Natural killer cell treated with Interleukin-12 subunit alpha and Interleukin-12 subunit beta and Interleukin-15 and Interleukin-18, amount 100 ng/mL, for 72 hours (primary cell): ENCODE measurements at regions not wholly inside any gene's neighbourhood (a gene's known extent, or its start where the extent isn't known, plus 50 kb on each side); places are given as distances from the start of the nearest gene placed in this dataset.

Experiments used
- ATAC-seq, 2 donors: fragments of 150-1000 bp; cut with Tn5 transposase in 1 of 2; sonication (Bioruptor Pico), chemical (Tn5 transposase) in 1 of 2; 2 replicates each; pipeline ENCODE4 v1.10.0; 2021
- DNase-seq: peaks from one replicate; pipeline ENCODE4 v3.0.0; 2022; ENCODE audit warnings: low spot score
- H3K27ac Mint-ChIP-seq, 2 donors: 1 replicate in 1 of 2; 2 replicates in 1 of 2; pipeline ENCODE4 v1.8.0; 2022; ENCODE audit warnings: mixed read lengths in 2 of 2, mild to moderate bottlenecking in 1 of 2, moderate library complexity in 1 of 2
- H3K27me3 Mint-ChIP-seq, 2 donors: 1 replicate in 1 of 2; 2 replicates in 1 of 2; pipeline ENCODE4 v1.8.0; 2022; ENCODE audit warnings: mixed read lengths in 2 of 2
- H3K36me3 Mint-ChIP-seq: one replicate; pipeline ENCODE4 v1.8.0; 2022; ENCODE audit warnings: mixed read lengths
- H3K4me1 Mint-ChIP-seq, 2 donors: 1 replicate in 1 of 2; 2 replicates in 1 of 2; pipeline ENCODE4 v1.8.0; 2022; ENCODE audit warnings: low read depth in 2 of 2, mixed read lengths in 2 of 2, mild to moderate bottlenecking in 1 of 2
- H3K4me3 Mint-ChIP-seq: one replicate; pipeline ENCODE4 v1.8.0; 2022; ENCODE audit warnings: mixed read lengths
- H3K9me3 Mint-ChIP-seq: 2 replicates; pipeline ENCODE4 v1.8.0; 2022; ENCODE audit warnings: mixed read lengths

GRCh38 chr18:32553640-32554365, 83.1 kb upstream of the GAREM1 start:
- Mint-ChIP-seq H3K27ac (no peak overlapping the region), H3K27me3 (peaks cover 8 to 16% of the 10 kb centered on the region in 2 donors)
- ATAC-seq, result no peak

GRCh38 chr18:32553174-32553573, 82.5 kb upstream of the GAREM1 start:
- H3K9me3 Mint-ChIP-seq, result no peaks in the 10 kb centered on the region
- no peak for ATAC-seq
- no peak overlapping the region for H3K4me3 Mint-ChIP-seq
- no peaks in the 10 kb centered on the region for H3K36me3 Mint-ChIP-seq
- no peak overlapping the region for H3K27ac Mint-ChIP-seq
- H3K4me1 Mint-ChIP-seq, result no peaks in the 10 kb centered on the region
- no peak for DNase-seq
- peaks cover 10 to 20% of the 10 kb centered on the region in 2 donors for H3K27me3 Mint-ChIP-seq

More at GRCh38 chr18:32553640-32554365, 83.1 kb upstream of the GAREM1 start:
- no peaks in the 10 kb centered on the region for H3K9me3 Mint-ChIP-seq
- no peaks in the 10 kb centered on the region for H3K36me3 Mint-ChIP-seq
- no peak overlapping the region for H3K4me3 Mint-ChIP-seq
- H3K4me1 Mint-ChIP-seq, result no peaks in the 10 kb centered on the region
- no peak for DNase-seq

GRCh38 chr18:32552421-32553030, 81.8 kb upstream of the GAREM1 start:
- H3K36me3 Mint-ChIP-seq, result no peaks in the 10 kb centered on the region

GRCh38 chr18:32550963-32551362, 80.3 kb upstream of the GAREM1 start:
- no peaks in the 10 kb centered on the region for H3K4me1 Mint-ChIP-seq
- H3K9me3 Mint-ChIP-seq, result no peaks in the 10 kb centered on the region
- no peak overlapping the region for H3K27ac Mint-ChIP-seq
- H3K4me3 Mint-ChIP-seq, result no peak overlapping the region
- DNase-seq (no peak), ATAC-seq (no peak)
- H3K27me3 Mint-ChIP-seq, result peaks cover 7 to 23% of the 10 kb centered on the region in 2 donors
- H3K36me3 Mint-ChIP-seq, result no peaks in the 10 kb centered on the region

More at GRCh38 chr18:32552421-32553030, 81.8 kb upstream of the GAREM1 start:
- Mint-ChIP-seq H3K27ac (no peak overlapping the region), H3K4me1 (no peaks in the 10 kb centered on the region), H3K27me3 (peaks cover 10 to 23% of the 10 kb centered on the region in 2 donors), H3K4me3 (no peak overlapping the region), H3K9me3 (no peaks in the 10 kb centered on the region)
- ATAC-seq (peak; percentile 62 to 73), DNase-seq (no peak)

- DNase-seq, result no peak
- H3K27me3 Mint-ChIP-seq, result peaks cover 8 to 29% of the 10 kb centered on the region in 2 donors
- H3K27ac Mint-ChIP-seq, result no peak overlapping the region
- no peaks in the 10 kb centered on the region for H3K4me1 Mint-ChIP-seq
- ATAC-seq, result peak in 1 of 2 donors; percentile 43
- no peaks in the 10 kb centered on the region for H3K9me3 Mint-ChIP-seq
- H3K36me3 Mint-ChIP-seq, result no peaks in the 10 kb centered on the region
- no peak overlapping the region for H3K4me3 Mint-ChIP-seq
Observed at GRCh38 chr18:32549248-32550110, 78.8 kb upstream of the GAREM1 start.

- Mint-ChIP-seq H3K27ac (no peak overlapping the region), H3K4me1 (no peaks in the 10 kb centered on the region), H3K27me3 (peaks cover 8 to 24% of the 10 kb centered on the region in 2 donors), H3K4me3 (no peak overlapping the region), H3K36me3 (no peaks in the 10 kb centered on the region), H3K9me3 (no peaks in the 10 kb centered on the region)
- ATAC-seq (no peak), DNase-seq (no peak)
Observed at GRCh38 chr18:32548688-32549087, 78.0 kb upstream of the GAREM1 start.

- no peaks in the 10 kb centered on the region for H3K4me1 Mint-ChIP-seq
- DNase-seq (no peak), ATAC-seq (no peak)
- no peaks in the 10 kb centered on the region for H3K36me3 Mint-ChIP-seq
- no peak overlapping the region for H3K27ac Mint-ChIP-seq
- no peak overlapping the region for H3K4me3 Mint-ChIP-seq
- H3K27me3 Mint-ChIP-seq, result peaks cover 11 to 31% of the 10 kb centered on the region in 2 donors
- no peaks in the 10 kb centered on the region for H3K9me3 Mint-ChIP-seq
Observed at GRCh38 chr18:32545631-32546030, 74.9 kb upstream of the GAREM1 start.

GRCh38 chr18:32544088-32544487, 73.4 kb upstream of the GAREM1 start:
- H3K9me3 Mint-ChIP-seq, result no peaks in the 10 kb centered on the region
- H3K36me3 Mint-ChIP-seq, result no peaks in the 10 kb centered on the region
- DNase-seq, result no peak
- H3K4me1 Mint-ChIP-seq, result no peaks in the 10 kb centered on the region
- no peak overlapping the region for H3K4me3 Mint-ChIP-seq
- peaks cover 13 to 31% of the 10 kb centered on the region in 2 donors for H3K27me3 Mint-ChIP-seq
- no peak for ATAC-seq
- no peak overlapping the region for H3K27ac Mint-ChIP-seq

- no peaks in the 10 kb centered on the region for H3K9me3 Mint-ChIP-seq
- H3K4me3 Mint-ChIP-seq, result no peak overlapping the region
- peaks cover 11 to 23% of the 10 kb centered on the region in 2 donors for H3K27me3 Mint-ChIP-seq
- H3K27ac Mint-ChIP-seq, result no peak overlapping the region
- H3K4me1 Mint-ChIP-seq, result no peaks in the 10 kb centered on the region
- DNase-seq (no peak), ATAC-seq (no peak)
- no peaks in the 10 kb centered on the region for H3K36me3 Mint-ChIP-seq
Observed at GRCh38 chr18:32542221-32542798, 71.6 kb upstream of the GAREM1 start.

- ATAC-seq (peak; percentile 83 to 87), DNase-seq (no peak)
- no peaks in the 10 kb centered on the region for H3K36me3 Mint-ChIP-seq
- H3K27ac Mint-ChIP-seq, result no peak overlapping the region
- no peaks in the 10 kb centered on the region for H3K9me3 Mint-ChIP-seq
- H3K4me3 Mint-ChIP-seq, result no peak overlapping the region
- H3K27me3 Mint-ChIP-seq, result peaks cover 7 to 11% of the 10 kb centered on the region in 2 donors
- no peaks in the 10 kb centered on the region for H3K4me1 Mint-ChIP-seq
Observed at GRCh38 chr18:32530947-32531651, 60.4 kb upstream of the GAREM1 start.

GRCh38 chr18:32529722-32530420, 59.2 kb upstream of the GAREM1 start:
- no peaks in the 10 kb centered on the region for H3K36me3 Mint-ChIP-seq
- H3K27me3 Mint-ChIP-seq, result peaks cover 5% of the 10 kb centered on the region in 2 donors
- ATAC-seq (no peak), DNase-seq (no peak)
- no peak overlapping the region for H3K27ac Mint-ChIP-seq
- H3K4me1 Mint-ChIP-seq, result no peaks in the 10 kb centered on the region
- H3K4me3 Mint-ChIP-seq, result no peak overlapping the region
- no peaks in the 10 kb centered on the region for H3K9me3 Mint-ChIP-seq

- Mint-ChIP-seq H3K27me3 (peaks cover 7 to 14% of the 10 kb centered on the region in 2 donors), H3K4me1 (no peaks in the 10 kb centered on the region), H3K27ac (no peak overlapping the region), H3K4me3 (no peak overlapping the region), H3K36me3 (no peaks in the 10 kb centered on the region), H3K9me3 (no peaks in the 10 kb centered on the region)
- DNase-seq, result no peak
- ATAC-seq, result no peak
Observed at GRCh38 chr18:32520771-32521170, 50.1 kb upstream of the GAREM1 start.
